ENCODE measurements at regions not wholly inside any gene's neighbourhood (a gene's known extent, or its start where the extent isn't known, plus 50 kb on each side); places are given as distances from the start of the nearest gene placed in this dataset.

GRCh38 chr6:48057601-48058000, 53.4 kb downstream of the PTCHD4 start:
- DNase-seq = no peak

GRCh38 chr6:48048451-48049146, 62.4 kb downstream of the PTCHD4 start:
- DNase-seq = no peak

GRCh38 chr6:48041894-48042293, 69.1 kb downstream of the PTCHD4 start:
- no peak for DNase-seq

GRCh38 chr6:48037946-48038345, 73.1 kb downstream of the PTCHD4 start:
- DNase-seq = no peak

- DNase-seq = no peak
These were observed 74.7 kb downstream of the PTCHD4 start for GRCh38 chr6:48036316-48036715.

GRCh38 chr6:48032151-48032550, 78.8 kb downstream of the PTCHD4 start:
- DNase-seq = no peak

GRCh38 chr6:48031711-48032110, 79.3 kb downstream of the PTCHD4 start:
- DNase-seq = no peak

GRCh38 chr6:48027704-48028435, 83.1 kb downstream of the PTCHD4 start:
- DNase-seq = no peak

- no peak for DNase-seq
These were observed 86.0 kb downstream of the PTCHD4 start for GRCh38 chr6:48024956-48025355.

GRCh38 chr6:48021904-48022303, 89.1 kb downstream of the PTCHD4 start:
- no peak for DNase-seq

- DNase-seq = no peak
These were observed 94.8 kb downstream of the PTCHD4 start for GRCh38 chr6:48016020-48016755.

- DNase-seq = no peak
These were observed 118.2 kb downstream of the PTCHD4 start for GRCh38 chr6:47992809-47993208.

- DNase-seq = no peak
These were observed 127.5 kb downstream of the PTCHD4 start for GRCh38 chr6:47983491-47983890.

- DNase-seq = no peak
These were observed 133.7 kb downstream of the PTCHD4 start for GRCh38 chr6:47977314-47977713.

GRCh38 chr6:47974106-47974505, 136.9 kb downstream of the PTCHD4 start:
- DNase-seq = no peak

GRCh38 chr6:47970826-47971225, 140.2 kb downstream of the PTCHD4 start:
- DNase-seq = no peak

- DNase-seq = no peak
These were observed 143.2 kb downstream of the PTCHD4 start for GRCh38 chr6:47967843-47968242.

GRCh38 chr6:47964969-47965368, 146.0 kb downstream of the PTCHD4 start:
- DNase-seq = no peak

- DNase-seq = no peak
These were observed 158.4 kb downstream of the PTCHD4 start for GRCh38 chr6:47952640-47953039.

GRCh38 chr6:47944846-47945245, 163.0 kb downstream of the OPN5 start:
- no peak for DNase-seq

- no peak for DNase-seq
These were observed 156.6 kb downstream of the OPN5 start for GRCh38 chr6:47938405-47938804.

- no peak for DNase-seq
These were observed 155.0 kb downstream of the OPN5 start for GRCh38 chr6:47936820-47937219.

- DNase-seq = no peak
These were observed 152.2 kb downstream of the OPN5 start for GRCh38 chr6:47934023-47934422.

GRCh38 chr6:47932575-47932974, 150.7 kb downstream of the OPN5 start:
- no peak for DNase-seq

Measured in NCI-H1105 (cell line).